Epithelial cell of proximal tubule (primary cell): ENCODE measurements at regions not wholly inside any gene's neighbourhood (a gene's known extent, or its start where the extent isn't known, plus 50 kb on each side); places are given as distances from the start of the nearest gene placed in this dataset.
A peak's percentile ranks its signal among the peaks of the same experiment; 100 is the strongest.
"Not testable (repeated sequence)": the region's sequence is repeated elsewhere in the genome, so short reads cannot be mapped to it uniquely, and the experiment has no call there.

Source experiments
- DNase-seq: peaks from one replicate; pipeline ENCODE4 v3.0.0-alpha.2; 2011; ENCODE audit warnings: low read depth
- H3K4me3 ChIP-seq: 2 replicates; pipeline ENCODE4 v1.5.1; 2011; ENCODE audit warnings: low read depth, mild to moderate bottlenecking, low read length
- TF ChIP-seq, protein P1 (sequence below): conservative IDR thresholded peaks from 2 replicates; pipeline ENCODE4 v1.5.1; 2012; ENCODE audit warnings: low read depth, mild to moderate bottlenecking, low read length

DNA sequence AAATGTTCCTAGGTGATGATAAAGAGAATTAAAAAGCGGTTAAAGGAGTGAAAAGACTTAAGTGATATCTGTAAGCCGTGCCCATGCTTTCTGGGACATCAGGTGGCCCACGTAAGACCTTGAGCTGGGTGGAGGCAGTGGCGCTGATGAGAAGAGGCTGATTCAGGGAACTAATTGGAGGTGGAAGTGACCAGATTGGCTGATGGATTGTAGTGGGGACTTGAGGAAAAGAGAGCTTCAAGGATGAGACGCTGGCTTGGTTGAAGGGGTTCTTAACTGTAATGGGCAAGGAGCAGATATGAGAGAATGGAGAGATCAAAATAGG lies 69.1 kb upstream of the EP300 start:
- TF ChIP-seq, protein P1, sequence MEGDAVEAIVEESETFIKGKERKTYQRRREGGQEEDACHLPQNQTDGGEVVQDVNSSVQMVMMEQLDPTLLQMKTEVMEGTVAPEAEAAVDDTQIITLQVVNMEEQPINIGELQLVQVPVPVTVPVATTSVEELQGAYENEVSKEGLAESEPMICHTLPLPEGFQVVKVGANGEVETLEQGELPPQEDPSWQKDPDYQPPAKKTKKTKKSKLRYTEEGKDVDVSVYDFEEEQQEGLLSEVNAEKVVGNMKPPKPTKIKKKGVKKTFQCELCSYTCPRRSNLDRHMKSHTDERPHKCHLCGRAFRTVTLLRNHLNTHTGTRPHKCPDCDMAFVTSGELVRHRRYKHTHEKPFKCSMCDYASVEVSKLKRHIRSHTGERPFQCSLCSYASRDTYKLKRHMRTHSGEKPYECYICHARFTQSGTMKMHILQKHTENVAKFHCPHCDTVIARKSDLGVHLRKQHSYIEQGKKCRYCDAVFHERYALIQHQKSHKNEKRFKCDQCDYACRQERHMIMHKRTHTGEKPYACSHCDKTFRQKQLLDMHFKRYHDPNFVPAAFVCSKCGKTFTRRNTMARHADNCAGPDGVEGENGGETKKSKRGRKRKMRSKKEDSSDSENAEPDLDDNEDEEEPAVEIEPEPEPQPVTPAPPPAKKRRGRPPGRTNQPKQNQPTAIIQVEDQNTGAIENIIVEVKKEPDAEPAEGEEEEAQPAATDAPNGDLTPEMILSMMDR = no peak

DNA sequence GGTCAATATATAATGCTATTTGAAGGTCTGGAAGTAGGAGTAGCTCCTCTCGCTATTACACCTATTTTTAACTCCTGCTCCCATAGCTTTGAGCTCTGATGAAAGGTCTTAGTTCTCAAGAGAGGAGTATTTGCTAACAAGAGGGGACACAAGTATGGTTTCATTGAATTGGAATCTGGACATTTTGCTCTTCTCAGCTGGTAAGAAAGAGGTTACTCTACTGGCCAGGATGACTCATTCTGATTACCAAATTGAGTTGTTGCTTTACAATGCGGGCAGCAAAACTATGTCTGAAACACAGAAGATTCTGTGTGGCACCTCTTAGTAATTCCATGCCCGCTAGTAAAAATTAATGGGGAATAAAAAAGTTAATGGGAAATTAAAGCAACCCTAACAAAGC lies 63.6 kb upstream of the EP300 start:
- no peak overlapping the region for H3K4me3 ChIP-seq
- peak; percentile 82 for DNase-seq
- TF ChIP-seq, protein P1 = no peak

More for the DNA sequence above, 69.1 kb upstream of the EP300 start:
- no peak overlapping the region for H3K4me3 ChIP-seq
- DNase-seq = no peak

DNA sequence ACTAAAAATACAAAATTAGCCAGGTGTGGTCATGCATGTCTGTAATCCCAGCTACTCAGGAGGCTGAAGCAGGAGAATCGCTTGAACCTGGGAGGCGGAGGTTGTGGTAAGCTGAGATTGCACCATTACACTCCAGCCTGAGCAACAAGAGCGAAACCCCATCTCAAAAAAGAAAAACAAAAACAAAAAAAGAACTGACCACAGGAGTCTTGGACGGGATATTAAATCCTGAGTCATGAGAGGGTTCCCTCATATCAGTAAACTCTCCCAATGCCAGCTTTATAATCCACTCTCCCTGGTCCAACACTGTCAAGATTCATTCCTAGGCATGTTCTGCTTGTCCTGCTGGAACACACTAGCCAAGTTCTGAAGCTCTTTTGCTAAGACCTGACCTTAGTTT lies 61.5 kb upstream of the EP300 start:
- TF ChIP-seq, protein P1 = no peak
- no peak for DNase-seq
- H3K4me3 ChIP-seq = no peak overlapping the region

DNA sequence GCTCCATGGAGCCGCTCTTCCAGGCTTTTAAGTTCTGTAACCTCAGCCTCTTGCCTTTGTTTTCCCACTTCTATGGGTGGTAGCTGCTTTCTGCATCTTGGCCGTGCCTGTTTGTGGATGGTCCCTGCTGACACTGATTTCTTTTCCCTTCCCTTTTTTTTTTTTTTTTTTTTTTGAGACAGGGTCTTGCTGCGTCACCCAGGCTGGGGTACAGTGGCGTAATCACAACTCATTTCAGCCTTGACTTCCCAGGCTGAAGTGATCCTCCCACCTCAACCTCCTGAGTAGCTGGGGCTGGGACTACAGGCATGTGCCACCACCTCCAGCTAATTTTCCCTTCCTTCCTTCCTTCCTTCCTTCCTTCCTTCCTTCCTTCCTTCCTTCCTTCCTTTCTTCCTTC lies 57.7 kb upstream of the EP300 start:
- TF ChIP-seq, protein P1 = no peak
- no peak for DNase-seq
- no peak overlapping the region for H3K4me3 ChIP-seq

DNA sequence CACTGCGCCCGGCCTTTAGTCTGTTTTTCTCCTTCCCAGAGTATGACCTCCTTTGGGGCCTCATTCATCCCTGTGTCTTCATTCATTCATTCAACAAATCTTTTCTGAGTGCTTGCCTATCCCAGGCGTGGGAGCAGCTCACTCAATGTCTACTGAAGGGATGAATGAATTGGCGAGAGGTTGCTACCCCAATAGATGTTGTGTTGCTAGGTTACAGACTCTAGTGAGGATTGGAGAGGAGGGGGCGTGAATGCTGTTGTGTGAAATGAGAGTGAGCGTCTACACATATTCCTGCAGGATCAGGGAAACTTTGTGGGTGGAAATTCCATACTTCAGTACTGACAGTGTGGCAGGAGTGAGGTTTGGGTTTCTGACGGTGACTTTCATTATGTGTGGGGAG lies 55.5 kb upstream of the EP300 start:
- H3K4me3 ChIP-seq = no peak overlapping the region
- TF ChIP-seq, protein P1 = no peak
- DNase-seq = no peak

DNA sequence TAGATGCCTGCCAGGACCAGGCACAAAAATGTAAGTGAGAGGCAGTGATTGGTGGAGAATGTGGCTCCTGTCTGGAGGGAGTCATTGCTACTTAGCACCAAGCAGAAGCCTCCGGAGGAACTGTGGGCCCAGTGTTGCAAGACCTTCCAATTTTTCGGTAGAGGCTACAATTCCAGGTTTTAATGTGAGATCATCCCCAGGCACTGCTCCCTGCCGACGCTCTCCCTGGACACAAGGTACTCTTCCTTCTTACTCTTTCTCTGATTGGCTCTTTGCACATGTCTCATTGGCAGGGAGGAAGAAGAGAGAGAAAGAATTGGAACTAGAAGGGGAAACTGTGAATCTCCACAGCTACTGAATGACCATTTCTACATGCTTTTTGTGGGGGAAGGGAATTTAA lies 53.7 kb upstream of the EP300 start:
- no peak for DNase-seq
- TF ChIP-seq, protein P1 = no peak
- H3K4me3 ChIP-seq = no peak overlapping the region

DNA sequence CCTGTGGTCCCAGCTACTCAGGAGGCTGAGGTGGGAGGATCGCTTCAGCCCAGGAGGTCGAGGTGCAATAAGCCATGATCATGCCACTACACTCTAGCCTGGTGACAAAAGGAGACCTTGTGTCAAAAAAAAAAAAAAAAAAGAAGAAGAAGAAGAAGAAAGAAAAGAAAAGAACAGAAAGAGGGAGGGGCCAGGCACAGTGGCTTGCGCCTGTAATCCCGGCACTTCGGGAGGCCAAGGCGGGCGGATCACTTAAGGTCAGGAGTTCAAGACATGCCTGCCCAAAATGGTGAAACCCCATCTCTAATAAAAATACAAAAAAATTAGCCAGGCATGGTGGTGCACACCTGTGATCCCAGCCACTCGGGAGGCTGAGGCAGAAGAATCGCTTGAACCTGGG lies 52.8 kb upstream of the EP300 start:
- not testable (repeated sequence) for H3K4me3 ChIP-seq, DNase-seq

DNA sequence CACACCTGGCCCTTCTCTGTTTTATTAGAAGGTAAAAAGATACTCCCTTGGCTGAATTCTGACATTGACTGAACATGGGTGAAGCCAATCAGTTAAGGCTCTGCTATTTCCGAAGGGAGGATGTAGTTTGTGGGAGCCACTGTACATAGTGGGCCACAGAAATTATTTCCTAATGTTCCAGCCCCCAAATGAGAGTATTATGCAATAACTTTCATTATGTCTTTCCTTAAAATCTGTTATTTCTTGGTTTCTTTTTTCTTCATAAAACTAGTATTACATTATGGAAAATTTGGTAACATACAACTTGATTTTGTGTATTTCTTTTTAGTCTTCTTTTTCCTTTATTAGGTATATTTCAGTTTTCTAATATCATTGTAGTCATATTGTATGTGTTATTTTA lies 51.9 kb upstream of the EP300 start:
- no peak for DNase-seq
- TF ChIP-seq, protein P1 = no peak
- H3K4me3 ChIP-seq = no peak overlapping the region
